ENCODE measurements at regions not wholly inside any gene's neighbourhood (a gene's known extent, or its start where the extent isn't known, plus 50 kb on each side); places are given as distances from the start of the nearest gene placed in this dataset.

GRCh38 chr14:21989090-21989489 lies 315.5 kb upstream of the OR4E1 start:
- ChIA-PET CTCF (interaction anchor here (0.7 to 7.7 kb wide), 4 partner anchors 8 to 112 kb away, joined by 3 to 60 read pairs (median 10); no protein-coding TSS in a partner anchor), POLR2A (no interaction called here)
- Histone ChIP-seq H3K4me3 (ENCODE audit: low read depth, low read length) (no peak overlapping the region), H3K27me3 (ENCODE audit: control insufficient read depth, insufficient read depth, low read length) (no peaks in the 10 kb centered on the region), H3K9me3 (ENCODE audit: control insufficient read depth, insufficient read depth, low read length) (no peaks in the 10 kb centered on the region), H3K27ac (ENCODE audit: low read depth, low read length) (no peak overlapping the region)
- no peak for DNase-seq (ENCODE audit: low read depth, low spot score)
- no peak for TF ChIP-seq CTCF (IDR thresholded peaks at IDR 0.05; ENCODE audit: low read depth, low read length)

- Histone ChIP-seq H3K27ac (ENCODE audit: low read depth, low read length) (no peak overlapping the region), H3K27me3 (ENCODE audit: control insufficient read depth, insufficient read depth, low read length) (no peaks in the 10 kb centered on the region), H3K4me3 (ENCODE audit: low read depth, low read length) (no peak overlapping the region), H3K9me3 (ENCODE audit: control insufficient read depth, insufficient read depth, low read length) (no peaks in the 10 kb centered on the region)
- ChIA-PET POLR2A (no interaction called here), CTCF (interaction anchor here (0.6 to 7.7 kb wide), 4 partner anchors 9 to 1840 kb away, joined by 3 to 60 read pairs (median 10); no protein-coding TSS in a partner anchor)
- no peak for DNase-seq (ENCODE audit: low read depth, low spot score)
- no peak for TF ChIP-seq CTCF (IDR thresholded peaks at IDR 0.05; ENCODE audit: low read depth, low read length)
Measured at GRCh38 chr14:21988413-21988812, 314.8 kb upstream of the OR4E1 start.

- Histone ChIP-seq H3K4me3 (ENCODE audit: low read depth, low read length) (no peak overlapping the region), H3K27ac (ENCODE audit: low read depth, low read length) (no peak overlapping the region), H3K27me3 (ENCODE audit: control insufficient read depth, insufficient read depth, low read length) (no peaks in the 10 kb centered on the region), H3K9me3 (ENCODE audit: control insufficient read depth, insufficient read depth, low read length) (no peaks in the 10 kb centered on the region)
- ChIA-PET POLR2A (no interaction called here), CTCF (interaction anchor here (0.6 to 7.7 kb wide), 4 partner anchors 9 to 1839 kb away, joined by 3 to 60 read pairs (median 10); no protein-coding TSS in a partner anchor)
- TF ChIP-seq CTCF (IDR thresholded peaks at IDR 0.05; ENCODE audit: low read depth, low read length), result peak; percentile 58
- no peak for DNase-seq (ENCODE audit: low read depth, low spot score)
Measured at GRCh38 chr14:21987937-21988336, 314.3 kb upstream of the OR4E1 start.

- ChIA-PET CTCF (no interaction called here), POLR2A (no interaction called here)
- Histone ChIP-seq H3K9me3 (ENCODE audit: control insufficient read depth, insufficient read depth, low read length) (no peaks in the 10 kb centered on the region), H3K4me3 (ENCODE audit: low read depth, low read length) (no peak overlapping the region), H3K27ac (ENCODE audit: low read depth, low read length) (no peak overlapping the region), H3K27me3 (ENCODE audit: control insufficient read depth, insufficient read depth, low read length) (no peaks in the 10 kb centered on the region)
- TF ChIP-seq CTCF (IDR thresholded peaks at IDR 0.05; ENCODE audit: low read depth, low read length), result no peak
- no peak for DNase-seq (ENCODE audit: low read depth, low spot score)
Measured at GRCh38 chr14:21985081-21985480, 311.5 kb upstream of the OR4E1 start.

GRCh38 chr14:21978999-21979314 lies 305.3 kb upstream of the OR4E1 start:
- ChIA-PET CTCF (interaction anchor here (1.0 to 6.5 kb wide), 9 partner anchors 8 to 159 kb away, joined by 3 to 60 read pairs (median 4); no protein-coding TSS in a partner anchor), POLR2A (no interaction called here)
- no peaks in the 10 kb centered on the region for H3K27me3 ChIP-seq (ENCODE audit: control insufficient read depth, insufficient read depth, low read length)
- H3K4me3 ChIP-seq (ENCODE audit: low read depth, low read length), result no peak overlapping the region
- H3K9me3 ChIP-seq (ENCODE audit: control insufficient read depth, insufficient read depth, low read length), result no peaks in the 10 kb centered on the region
- no peak for TF ChIP-seq CTCF (IDR thresholded peaks at IDR 0.05; ENCODE audit: low read depth, low read length)
- DNase-seq (ENCODE audit: low read depth, low spot score), result no peak
- H3K27ac ChIP-seq (ENCODE audit: low read depth, low read length), result no peak overlapping the region
